ENCODE measurements at regions not wholly inside any gene's neighbourhood (a gene's known extent, or its start where the extent isn't known, plus 50 kb on each side); places are given as distances from the start of the nearest gene placed in this dataset.

DNA sequence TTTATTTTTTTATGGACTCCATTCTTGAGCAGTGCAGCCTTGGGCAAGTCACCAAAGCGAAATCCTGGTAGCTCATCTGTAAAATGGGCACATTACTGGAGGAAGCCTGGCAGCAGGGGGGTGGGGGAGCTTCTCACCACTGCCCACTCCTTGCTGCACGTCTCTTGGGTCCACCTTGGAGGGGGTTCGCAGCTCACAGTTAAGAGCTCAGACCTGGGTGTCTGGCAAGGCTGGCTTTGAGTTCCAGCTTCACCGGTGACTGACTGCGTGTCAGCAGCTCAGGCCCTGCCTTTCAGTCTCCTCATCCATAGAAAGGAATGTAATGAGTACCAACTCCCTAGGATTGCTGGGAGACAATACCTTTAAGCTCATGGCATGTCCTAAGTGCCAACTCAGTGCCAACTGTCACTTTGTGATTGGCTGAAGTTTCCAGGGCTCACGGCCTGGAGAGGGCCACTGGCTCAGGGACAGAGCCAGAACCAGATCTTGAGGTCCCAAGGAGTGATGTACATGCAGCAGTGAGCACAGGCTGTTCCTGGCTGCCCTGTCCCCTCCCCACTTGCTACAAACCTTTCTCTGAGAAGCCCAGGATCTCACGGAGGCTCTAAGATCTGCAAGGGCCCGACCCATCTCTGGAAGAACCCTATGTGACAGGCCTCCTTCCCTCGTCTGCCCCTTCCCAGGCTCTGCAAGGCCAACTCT lies 72.9 kb downstream of the C9orf50 start:
- TF ChIP-seq, protein P1, sequence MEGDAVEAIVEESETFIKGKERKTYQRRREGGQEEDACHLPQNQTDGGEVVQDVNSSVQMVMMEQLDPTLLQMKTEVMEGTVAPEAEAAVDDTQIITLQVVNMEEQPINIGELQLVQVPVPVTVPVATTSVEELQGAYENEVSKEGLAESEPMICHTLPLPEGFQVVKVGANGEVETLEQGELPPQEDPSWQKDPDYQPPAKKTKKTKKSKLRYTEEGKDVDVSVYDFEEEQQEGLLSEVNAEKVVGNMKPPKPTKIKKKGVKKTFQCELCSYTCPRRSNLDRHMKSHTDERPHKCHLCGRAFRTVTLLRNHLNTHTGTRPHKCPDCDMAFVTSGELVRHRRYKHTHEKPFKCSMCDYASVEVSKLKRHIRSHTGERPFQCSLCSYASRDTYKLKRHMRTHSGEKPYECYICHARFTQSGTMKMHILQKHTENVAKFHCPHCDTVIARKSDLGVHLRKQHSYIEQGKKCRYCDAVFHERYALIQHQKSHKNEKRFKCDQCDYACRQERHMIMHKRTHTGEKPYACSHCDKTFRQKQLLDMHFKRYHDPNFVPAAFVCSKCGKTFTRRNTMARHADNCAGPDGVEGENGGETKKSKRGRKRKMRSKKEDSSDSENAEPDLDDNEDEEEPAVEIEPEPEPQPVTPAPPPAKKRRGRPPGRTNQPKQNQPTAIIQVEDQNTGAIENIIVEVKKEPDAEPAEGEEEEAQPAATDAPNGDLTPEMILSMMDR (IDR thresholded peaks at IDR 0.05) = no peak
- TF ChIP-seq POLR2A (IDR thresholded peaks at IDR 0.05) = no peak
